ENCODE measurements at regions not wholly inside any gene's neighbourhood (a gene's known extent, or its start where the extent isn't known, plus 50 kb on each side); places are given as distances from the start of the nearest gene placed in this dataset.

GRCh38 chr6:166046982-166047381, 120.7 kb downstream of the TBXT start:
- DNase-seq (ENCODE audit: low spot score), result no peak

DNA sequence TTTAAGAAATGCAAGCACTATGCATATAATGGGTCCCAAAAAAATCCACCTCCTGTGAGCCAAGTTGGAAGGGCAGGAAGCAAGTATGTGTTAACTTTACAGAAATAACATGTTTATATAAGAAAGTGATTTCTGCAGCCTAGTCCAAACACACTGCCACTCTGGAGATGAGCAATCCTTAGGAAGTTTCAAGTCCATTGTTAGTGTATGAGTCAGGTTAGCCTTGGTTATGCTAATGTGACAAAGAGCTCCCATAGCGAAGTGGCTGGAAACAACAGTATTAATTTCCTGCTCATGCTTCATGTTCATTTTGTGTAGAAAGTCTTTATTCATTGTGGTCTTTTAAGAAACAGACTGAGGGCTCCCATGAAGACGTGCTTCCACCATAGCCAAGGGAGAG, 121.4 kb downstream of the TBXT start:
- no peak for DNase-seq (ENCODE audit: low spot score)

- no peak for DNase-seq (ENCODE audit: low spot score)
Observed at GRCh38 chr6:166045860-166046200, 121.8 kb downstream of the TBXT start.

- DNase-seq (ENCODE audit: low spot score), result no peak
Observed at GRCh38 chr6:166045173-166045859, 122.3 kb downstream of the TBXT start.

DNA sequence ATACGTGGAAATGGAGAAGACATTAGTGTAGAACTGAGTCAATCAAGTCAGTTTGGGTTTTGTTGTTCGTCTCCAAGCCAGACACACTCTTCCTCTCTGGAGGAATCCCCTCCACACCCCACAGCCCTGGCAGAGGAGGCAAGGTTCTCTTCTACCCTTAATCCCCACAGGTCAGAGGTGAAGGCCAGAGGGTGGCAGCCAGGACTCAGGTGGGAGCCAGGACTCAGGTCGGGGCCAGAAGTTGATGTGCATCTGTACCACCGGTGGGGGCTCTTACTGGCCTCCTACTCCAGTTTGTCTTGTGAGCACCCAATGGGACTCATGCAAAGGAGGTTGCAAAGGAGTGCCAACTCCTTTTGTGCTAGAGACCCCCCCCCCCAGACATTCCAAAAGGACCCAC, 126.4 kb downstream of the TBXT start:
- no peak for DNase-seq (ENCODE audit: low spot score)

GRCh38 chr6:166040292-166040691, 127.4 kb downstream of the TBXT start:
- DNase-seq (ENCODE audit: low spot score), result no peak

GRCh38 chr6:166036316-166037095, 131.1 kb downstream of the TBXT start:
- DNase-seq (ENCODE audit: low spot score), result no peak

GRCh38 chr6:166032366-166033200, 135.1 kb downstream of the TBXT start:
- peak; percentile 29 for DNase-seq (ENCODE audit: low spot score)

- no peak for DNase-seq (ENCODE audit: low spot score)
Observed at GRCh38 chr6:166031275-166031674, 136.4 kb downstream of the TBXT start.

- no peak for DNase-seq (ENCODE audit: low spot score)
Observed at GRCh38 chr6:166029506-166029905, 138.1 kb downstream of the TBXT start.

DNA sequence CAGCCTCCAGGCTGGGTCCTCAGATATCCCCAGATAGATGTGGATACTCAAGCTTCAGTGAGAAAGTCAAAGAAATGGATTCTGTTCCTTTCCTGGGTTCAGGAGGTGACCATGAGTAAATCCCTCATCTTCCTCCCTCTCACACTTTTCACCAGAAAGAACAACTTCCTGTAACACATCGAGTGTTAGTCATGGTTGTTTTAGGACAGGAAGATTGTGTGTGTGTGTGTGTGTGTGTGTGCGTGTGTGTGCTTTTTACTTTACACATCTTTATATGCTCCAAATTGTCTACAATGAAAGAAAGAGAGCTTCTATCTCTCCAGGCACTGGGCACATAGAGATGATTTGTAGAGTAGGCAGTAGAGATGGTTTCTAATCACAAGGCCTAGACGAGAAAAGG, 139.9 kb downstream of the TBXT start:
- no peak for DNase-seq (ENCODE audit: low spot score)

DNA sequence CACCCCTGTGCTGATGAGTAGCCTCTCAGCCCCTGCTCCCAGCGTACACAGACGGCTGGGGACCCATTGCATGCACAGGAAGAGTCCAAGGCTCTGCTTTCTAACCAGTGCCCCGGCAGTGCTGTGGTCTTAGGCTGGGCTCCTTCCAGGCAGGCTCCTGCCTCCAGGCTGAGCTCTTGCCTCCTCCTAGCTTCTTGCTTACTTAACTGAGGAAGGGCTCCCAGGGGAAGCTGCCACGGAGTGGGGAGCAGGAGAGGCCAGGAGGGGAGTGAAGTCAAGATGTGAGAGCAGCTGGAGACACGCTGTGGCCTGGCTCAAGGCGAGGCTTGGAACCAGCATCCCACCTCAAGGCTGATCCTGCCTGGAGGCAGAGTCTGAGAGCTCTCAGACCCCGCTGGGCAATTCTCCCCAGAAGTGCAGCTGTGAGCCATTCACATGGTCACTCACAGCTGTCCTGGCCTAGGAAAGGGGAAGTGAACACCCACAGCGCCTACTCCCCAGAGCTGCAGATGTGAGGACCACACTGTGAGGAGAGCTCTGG, 141.0 kb downstream of the TBXT start:
- no peak for DNase-seq (ENCODE audit: low spot score)

DNA sequence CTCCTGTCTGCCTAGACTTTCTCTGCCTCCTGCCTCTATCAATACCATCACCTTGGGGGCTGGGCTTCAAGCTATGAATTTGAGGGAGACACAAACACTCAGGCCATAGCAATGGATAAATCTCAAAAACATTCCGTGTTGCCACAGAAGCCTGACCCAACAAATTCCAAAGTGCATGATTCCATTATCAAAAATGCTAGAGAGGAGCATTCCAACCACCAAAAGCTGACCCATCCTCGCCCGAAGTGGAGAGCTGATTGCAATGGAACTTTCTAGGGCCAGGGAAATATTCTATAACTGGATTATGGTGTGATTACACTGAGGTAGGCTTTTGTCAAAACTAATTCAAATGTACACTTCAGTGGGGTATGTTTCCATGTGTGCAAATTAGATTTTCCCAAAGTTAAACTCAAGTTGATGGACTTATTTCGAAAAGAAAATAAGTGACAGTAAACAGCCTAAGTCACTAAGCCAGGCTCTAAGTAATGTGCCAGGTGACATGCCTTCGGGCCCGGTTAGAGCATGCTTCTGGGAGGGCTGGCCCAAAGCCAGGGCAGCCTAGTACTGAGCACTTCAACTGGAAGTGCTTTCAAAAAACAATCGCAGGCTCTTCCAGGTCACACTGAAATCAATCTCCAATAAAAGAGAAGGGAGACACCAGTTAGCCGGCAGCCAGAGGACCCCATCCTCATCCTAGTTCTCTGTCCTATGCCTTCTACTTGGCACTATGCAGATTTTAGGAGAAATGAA, 142.3 kb downstream of the TBXT start:
- DNase-seq (ENCODE audit: low spot score), result peak; percentile 42

GRCh38 chr6:166024252-166024651, 143.4 kb downstream of the TBXT start:
- DNase-seq (ENCODE audit: low spot score), result no peak

DNA sequence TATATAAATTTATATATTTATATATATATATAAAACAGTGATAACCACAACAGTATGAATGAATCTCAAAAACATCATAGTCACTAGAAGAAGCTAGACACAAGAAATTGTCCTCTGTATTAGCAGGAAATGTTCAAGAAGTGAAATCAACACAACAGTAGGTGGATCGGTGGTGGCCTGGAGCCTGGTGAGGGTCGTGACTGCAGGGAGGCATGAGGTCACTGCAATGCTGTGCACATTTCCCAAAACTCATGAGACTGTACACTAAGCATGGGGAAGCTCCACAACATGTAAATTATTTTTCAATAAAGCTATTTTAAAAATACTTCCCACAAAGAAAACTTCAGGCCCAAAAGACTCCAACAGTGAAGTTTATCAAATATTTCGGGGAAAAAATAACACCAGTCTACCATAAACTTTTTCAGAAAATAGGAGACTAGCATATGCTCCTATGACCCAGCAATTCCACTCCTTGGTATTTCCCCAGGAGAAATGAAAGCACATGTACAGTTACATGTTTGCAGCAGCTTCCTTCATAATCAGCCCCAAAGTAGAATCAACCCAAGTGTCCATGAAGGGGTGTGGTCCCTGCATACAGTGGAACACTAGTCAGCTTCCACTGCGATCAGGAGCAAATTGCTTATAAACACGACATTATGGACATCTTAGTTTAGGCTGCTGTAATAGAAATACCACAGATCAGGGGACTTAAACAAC, 144.2 kb downstream of the TBXT start:
- DNase-seq (ENCODE audit: low spot score), result no peak

DNA sequence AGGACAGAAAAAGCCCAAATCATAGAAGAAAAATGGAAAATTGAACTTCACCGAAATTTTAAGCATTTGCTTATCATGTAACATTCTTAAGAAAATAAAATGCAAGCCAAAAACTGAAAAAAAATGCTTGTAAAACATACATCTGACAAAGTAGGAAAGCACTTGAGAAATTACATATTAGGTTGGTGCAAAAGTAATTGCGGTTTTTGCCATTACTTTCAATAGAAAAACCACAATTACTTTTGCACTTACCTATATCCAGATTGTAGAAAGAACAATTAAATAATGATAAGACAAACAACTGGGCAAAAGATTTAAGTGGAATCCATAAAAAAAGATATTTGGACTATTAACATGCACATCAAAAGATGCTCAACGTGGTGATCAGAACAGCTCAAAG, 146.2 kb downstream of the TBXT start:
- DNase-seq (ENCODE audit: low spot score), result no peak

DNA sequence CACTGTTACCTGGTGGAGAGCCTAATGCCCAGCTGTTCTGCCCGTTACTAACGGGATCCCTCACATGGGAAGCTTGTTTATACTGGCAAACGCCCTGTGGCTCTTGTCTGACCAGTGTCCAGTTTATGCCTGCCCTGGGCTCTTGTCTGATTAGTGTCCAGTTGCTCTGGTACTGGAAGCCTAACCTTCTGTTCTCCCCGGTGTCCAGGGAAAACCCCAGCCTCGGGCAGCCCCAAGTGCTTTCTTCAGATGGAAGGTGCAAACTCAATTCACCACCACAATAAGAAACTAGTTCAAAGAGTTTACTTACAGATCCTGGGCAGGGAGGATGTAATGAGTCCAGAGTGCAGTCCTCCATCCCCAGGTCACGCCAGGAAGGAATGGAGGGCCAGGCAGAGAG, 148.4 kb downstream of the TBXT start:
- DNase-seq (ENCODE audit: low spot score), result no peak

GRCh38 chr6:166017032-166017635, 150.5 kb downstream of the TBXT start:
- DNase-seq (ENCODE audit: low spot score), result no peak

DNA sequence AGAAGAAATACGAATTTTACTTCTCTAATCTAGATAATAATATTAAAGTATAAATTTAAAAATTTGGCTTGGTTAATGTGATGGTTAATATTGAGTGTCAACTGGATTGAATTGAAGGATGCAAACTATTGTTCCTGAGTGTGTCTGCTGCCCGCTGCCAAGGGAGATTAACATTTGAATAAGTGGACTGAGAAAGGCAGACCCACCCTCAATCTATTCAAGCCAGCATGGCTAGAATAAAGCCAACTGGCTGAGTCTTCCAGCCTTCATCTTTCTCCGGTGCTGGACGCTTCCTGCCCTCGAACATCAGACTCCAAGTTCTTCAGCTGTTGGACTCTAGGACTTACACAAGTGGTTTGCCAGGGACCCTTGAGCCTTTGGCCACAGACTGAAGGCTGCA, 152.7 kb downstream of the TBXT start:
- DNase-seq (ENCODE audit: low spot score), result no peak

DNA sequence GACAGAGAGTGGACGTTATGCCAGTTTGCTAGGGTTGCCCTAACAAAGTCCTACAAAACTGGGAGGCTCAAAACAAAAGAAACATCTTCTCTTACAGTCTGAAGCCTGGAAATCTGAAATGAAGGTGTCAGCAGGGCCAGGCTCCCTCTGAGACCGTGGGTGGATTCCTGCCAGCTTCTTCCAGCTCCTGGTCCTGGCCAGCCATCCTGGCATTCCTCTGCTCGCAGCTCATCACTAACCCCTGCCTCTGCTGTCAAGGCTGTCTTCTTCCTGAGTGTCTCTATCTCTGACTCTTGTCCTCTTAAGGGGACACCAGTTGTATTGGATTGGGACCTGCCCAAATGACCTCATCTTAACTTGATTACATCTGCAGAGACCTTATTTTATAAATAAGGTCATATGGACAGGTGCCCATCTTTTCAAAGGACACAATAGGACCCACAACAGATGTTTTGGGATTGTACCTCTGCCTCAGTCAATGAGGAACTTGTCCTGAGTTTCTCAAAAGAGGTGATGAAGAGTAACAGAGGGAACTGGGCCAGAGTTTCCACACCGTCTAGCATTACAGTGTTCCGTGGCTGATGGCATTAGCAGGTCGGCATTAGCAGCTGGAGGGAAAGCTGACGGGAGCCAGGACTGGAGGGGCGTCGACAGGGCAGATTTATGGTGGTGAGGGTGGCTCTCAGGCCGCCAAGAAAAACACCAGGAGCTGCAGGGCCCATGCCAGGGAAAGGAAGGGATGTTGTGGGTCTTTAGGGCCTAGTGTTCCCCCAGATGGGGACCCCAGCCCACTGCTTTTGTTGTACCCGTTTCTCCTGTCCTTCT, 157.3 kb downstream of the TBXT start:
- DNase-seq (ENCODE audit: low spot score), result no peak
